22Rv1 (cell line): ENCODE measurements at regions not wholly inside any gene's neighbourhood (a gene's known extent, or its start where the extent isn't known, plus 50 kb on each side); places are given as distances from the start of the nearest gene placed in this dataset.

Experiments used
- H3K27ac ChIP-seq: fragments of 450-650 bp; 2 replicates; pipeline ENCODE4 v1.5.1; 2017
- ZFX ChIP-seq: fragments of 450-650 bp; IDR thresholded peaks from 2 replicates; pipeline ENCODE4 v1.6.1; 2017; ENCODE audit warnings: antibody characterized with exemption, borderline replicate concordance
- TF ChIP-seq, protein P1 (sequence below): fragments of 450-650 bp; IDR thresholded peaks from 2 replicates; pipeline ENCODE4 v1.5.1; 2017; ENCODE audit warnings: mild to moderate bottlenecking

DNA sequence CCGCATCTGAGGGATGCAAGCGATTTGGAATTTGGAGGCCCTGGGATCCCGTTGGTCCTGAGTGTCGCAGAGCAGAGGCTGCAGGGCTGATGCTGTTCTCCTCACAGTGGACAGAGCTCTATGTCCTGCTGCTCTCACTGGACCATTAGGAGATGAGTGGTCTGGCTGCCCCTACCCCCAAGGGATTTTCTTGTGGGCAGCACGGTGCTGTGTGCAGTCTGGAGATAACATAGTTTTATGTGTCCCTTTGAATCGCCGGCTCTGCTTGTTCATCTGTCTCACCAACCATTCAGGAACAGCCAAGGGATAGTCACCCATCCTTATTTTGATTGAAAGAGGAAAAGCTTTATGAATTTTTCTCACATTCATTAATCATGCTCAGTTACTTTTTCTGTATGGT lies 49.9 kb downstream of the CHRM3 start:
- TF ChIP-seq, protein P1, sequence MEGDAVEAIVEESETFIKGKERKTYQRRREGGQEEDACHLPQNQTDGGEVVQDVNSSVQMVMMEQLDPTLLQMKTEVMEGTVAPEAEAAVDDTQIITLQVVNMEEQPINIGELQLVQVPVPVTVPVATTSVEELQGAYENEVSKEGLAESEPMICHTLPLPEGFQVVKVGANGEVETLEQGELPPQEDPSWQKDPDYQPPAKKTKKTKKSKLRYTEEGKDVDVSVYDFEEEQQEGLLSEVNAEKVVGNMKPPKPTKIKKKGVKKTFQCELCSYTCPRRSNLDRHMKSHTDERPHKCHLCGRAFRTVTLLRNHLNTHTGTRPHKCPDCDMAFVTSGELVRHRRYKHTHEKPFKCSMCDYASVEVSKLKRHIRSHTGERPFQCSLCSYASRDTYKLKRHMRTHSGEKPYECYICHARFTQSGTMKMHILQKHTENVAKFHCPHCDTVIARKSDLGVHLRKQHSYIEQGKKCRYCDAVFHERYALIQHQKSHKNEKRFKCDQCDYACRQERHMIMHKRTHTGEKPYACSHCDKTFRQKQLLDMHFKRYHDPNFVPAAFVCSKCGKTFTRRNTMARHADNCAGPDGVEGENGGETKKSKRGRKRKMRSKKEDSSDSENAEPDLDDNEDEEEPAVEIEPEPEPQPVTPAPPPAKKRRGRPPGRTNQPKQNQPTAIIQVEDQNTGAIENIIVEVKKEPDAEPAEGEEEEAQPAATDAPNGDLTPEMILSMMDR: no peak
- H3K27ac ChIP-seq: no peak overlapping the region

DNA sequence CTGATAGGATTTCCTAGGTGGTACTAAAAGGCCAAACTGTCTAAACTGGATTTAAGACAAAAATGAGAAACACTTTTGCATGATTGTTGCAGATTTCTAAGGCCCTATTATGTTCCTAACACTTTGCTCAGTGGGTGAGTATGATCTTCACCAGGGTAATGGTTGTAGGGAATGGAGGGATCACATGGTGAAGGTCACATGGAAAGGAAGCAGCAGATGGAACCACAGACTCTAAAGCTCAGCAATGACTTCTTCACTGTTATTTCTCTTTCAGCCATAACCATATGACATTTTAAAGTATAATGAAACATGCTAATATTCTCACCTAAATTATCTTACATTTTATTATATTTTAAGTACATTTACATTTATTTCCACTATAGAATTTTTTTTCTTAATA lies 51.5 kb downstream of the CHRM3 start:
- H3K27ac ChIP-seq: no peak overlapping the region
- TF ChIP-seq, protein P1: no peak
- TF ChIP-seq ZFX: no peak

DNA sequence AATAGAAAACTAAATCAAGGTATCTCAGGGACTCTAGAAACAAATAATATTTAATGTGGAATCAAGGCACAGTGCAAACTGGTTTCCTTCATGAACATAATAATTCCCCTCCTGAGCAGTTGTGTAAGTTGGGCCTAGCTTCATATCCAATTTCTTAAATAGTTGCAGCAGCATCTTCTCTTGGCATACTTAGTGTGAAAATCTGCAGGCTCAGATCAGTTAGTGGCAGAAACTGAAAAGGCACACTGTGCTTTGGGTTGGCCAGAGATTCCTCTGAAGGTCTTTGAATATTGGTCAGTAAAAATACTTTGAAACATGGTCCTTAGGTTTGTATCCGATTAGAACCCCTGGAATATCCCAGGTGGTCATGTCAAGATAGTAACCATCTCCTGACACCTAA lies 52.5 kb downstream of the CHRM3 start:
- TF ChIP-seq ZFX: no peak
- TF ChIP-seq, protein P1: no peak
- no peak overlapping the region for H3K27ac ChIP-seq

DNA sequence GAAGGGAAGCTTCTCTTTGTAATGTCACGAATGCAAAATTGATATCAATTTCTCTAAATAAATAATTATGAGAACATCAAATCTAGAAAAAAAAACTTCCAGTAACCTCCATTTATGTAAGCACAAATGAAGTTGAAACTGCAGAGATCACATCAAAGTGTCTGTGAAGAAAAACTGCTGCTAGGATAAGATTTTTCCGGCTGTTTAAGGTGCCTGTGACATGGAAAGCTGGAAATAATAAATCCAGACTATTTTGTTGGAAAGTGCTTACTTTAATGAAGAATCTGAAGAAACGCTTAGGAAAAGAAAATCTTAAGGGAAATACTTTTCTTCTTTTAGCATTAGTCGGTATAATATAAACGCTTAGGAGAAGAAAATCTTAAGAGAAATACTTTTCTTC lies 57.0 kb downstream of the CHRM3 start:
- no peak overlapping the region for H3K27ac ChIP-seq
- no peak for TF ChIP-seq ZFX
- TF ChIP-seq, protein P1: no peak

DNA sequence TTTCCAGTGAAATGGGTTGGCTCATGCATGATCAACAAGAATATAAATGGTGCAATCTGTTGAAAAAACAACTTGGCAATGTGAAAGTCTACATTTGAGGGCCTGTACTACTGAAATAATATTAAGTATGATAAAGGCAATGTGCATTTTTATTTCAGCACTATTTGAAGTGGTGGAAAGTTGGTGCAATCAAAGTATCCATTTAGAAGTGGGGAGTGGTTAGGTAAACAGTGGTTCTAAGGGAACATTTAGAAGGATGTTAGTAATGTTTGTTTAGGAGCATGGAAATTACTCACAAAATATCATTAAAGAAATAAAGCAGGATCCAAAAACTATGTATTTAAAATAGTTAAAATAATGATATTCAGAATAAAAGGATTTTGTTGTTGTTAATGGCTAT lies 60.2 kb downstream of the CHRM3 start:
- H3K27ac ChIP-seq: no peak overlapping the region
- no peak for TF ChIP-seq ZFX
- TF ChIP-seq, protein P1: no peak

DNA sequence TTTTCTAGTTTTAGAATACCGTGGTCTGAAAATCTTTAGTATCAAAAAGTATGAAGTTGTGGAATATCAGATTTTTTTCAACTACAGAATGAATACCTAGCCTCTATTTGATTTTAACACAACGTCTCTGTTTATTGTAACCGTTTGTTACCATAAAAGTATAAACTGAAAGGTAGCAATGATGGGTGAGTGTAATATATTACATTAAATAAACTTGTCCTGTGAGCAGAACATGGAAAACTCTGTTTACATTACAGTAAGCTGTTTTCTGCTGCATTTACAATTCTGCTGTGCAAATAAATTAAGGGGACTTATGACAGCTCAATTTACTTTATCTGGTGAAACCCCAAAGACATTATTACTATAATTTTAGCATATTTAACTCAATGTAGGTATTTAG lies 62.5 kb downstream of the CHRM3 start:
- H3K27ac ChIP-seq: no peak overlapping the region
- TF ChIP-seq, protein P1: no peak

DNA sequence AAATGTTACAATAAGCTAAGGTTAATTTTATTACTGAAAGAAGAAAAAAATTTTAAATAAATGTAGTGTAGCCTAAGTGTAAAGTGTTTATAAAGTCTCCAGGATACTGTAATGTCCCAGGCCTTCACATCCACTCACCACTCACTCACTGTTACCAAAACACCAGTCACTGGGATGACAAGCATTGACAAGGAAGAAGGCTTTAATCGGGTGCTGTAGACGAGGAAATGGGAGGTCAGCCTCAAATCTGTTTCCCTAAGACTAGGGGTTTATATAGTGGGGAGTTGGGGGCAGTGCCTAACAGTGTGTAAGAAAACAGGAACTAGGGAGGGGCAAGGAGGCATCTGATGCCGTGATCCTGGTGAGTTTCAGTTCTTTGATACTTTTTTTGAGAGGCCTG lies 69.4 kb downstream of the CHRM3 start:
- no peak for TF ChIP-seq ZFX
- TF ChIP-seq, protein P1: no peak
- no peak overlapping the region for H3K27ac ChIP-seq
